Stimulated activated CD4-positive, alpha-beta T cell treated with anti-CD3 and anti-CD28 coated beads, Interleukin-1b, Interleukin-23, amount 100 ng/mL, for 4 hours (primary cell): ENCODE measurements at regions not wholly inside any gene's neighbourhood (a gene's known extent, or its start where the extent isn't known, plus 50 kb on each side); places are given as distances from the start of the nearest gene placed in this dataset.

Experiments
- DNase-seq, 2 donors: peaks; one replicate each; pipeline ENCODE4 v3.0.0-alpha.2; 2020; ENCODE audit warnings: low read depth in 2 of 2

DNA sequence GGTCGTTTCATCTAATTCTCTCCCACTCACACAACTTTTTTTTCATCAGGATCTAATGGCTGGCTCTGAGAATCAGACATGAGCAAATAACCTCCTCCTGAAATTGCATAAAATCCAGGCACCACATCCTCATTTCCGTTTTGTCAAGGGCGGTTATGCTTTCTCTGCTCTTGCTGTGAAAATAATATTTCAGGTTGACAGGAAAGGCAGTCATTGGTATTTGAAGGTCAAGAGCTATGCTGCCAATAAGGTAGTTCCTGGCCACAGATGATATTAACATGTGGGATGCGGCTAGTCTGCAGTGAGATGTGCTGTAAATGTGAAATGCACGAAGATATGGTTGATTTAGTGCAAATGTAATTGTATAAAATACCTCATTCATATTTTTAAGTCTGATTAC, 870.2 kb upstream of the TMEM132C start:
- DNase-seq = no peak

DNA sequence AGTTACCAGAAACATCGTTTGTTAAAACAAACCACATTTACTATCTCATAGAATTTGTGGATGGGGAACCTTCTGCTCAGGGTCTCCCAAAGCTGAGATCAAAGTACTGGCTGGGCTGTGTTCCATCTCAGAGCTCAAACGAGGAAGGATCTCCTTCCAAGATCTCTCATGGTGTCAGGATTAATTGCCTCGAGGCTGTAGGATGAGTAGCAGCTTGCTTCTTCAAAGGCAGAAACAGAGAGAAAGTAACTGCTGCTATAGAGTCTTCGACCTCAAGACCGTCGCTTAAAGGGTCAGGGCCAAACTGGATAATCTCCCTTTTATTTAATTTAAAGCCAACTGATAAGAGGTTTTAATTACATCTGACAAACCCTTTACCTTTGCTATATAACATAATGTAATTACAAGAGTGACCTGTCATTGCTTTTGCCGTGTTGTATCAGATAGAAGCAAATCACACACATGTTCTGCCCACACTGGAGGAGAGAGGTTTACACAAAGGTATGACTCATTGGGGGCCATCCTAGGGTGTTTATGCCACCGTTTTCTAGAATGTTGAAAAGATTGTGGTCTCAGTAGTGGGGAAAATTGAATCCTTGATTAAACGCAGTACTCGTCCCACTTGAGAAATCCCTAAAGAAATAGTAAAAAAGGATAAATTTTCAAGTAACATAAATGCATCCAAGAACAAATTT, 868.8 kb upstream of the TMEM132C start:
- no peak for DNase-seq

- no peak for DNase-seq
Observed at GRCh38 chr12:127399451-127399850, 867.5 kb upstream of the TMEM132C start.

GRCh38 chr12:127400221-127400620, 866.7 kb upstream of the TMEM132C start:
- DNase-seq = no peak

DNA sequence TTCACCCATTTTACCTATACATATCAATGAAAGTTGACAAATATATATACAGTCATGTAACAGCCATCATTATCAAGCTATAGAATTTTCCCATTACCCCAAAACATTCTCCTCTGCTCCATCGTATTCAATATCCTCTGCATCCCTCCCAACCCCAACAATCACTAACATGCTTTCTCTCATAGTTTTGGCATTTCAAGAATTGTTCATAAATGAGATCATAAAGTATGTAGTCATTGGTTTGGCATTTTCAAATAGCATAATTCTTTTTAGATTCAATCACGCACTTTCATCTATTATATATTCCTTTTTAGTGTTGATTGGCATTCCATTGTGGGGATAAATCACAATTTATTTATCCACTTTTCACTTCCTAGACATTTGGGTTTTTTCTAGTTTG, 866.0 kb upstream of the TMEM132C start:
- DNase-seq = no peak

DNA sequence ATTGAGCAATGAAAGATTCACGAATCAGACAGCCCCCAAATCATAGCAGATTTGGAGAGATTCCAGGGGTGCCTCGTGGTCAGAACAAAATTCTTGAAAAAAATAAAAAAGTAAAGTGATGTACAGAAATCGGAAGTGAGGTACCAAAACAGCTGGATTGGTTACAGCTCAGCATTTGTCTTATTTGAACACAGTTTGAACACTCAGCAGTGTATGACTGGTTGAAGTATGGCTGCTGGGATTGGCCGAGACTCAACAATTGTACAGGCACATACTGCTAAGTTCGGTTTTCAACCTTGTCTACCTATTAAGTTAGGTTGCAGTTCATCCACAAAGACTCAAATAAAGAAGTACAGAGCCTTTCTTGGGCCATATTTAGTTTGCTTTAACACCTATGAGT, 865.4 kb upstream of the TMEM132C start:
- DNase-seq = no peak

DNA sequence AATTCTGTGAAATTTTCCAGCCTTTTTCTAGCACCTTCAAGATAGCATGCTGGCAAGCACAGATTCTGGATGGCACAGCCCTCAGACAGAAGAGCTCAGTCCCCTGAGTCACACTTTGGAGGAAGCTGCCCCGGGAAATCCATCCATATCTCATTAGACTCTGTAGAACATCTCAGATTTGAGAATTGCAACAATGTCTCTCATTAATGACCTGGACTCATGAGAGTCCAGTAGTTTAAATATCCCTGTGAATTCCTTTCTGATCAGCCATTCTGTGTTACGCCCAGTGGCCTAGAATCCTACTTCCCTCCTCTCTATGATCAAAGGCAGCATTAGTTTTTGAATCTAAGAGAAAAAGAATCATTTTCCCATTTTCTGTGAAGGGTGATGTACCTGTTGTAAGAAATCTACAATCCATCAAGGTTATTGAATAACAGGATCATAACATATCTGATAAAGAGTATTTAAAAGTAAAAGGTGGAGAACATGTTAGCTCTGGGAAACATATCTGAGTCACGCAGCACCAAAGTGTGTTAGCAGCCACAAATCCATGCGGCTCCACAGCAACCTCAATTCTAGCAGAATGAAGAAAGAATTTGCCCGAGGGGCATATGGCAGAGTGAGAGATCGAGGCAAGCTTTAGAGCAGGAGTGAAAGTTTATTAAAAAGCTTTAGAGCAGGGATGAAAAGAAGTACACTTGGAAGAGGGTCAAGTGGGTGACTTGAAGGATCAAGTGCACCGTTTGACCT, 855.6 kb upstream of the TMEM132C start:
- DNase-seq = no peak

- DNase-seq = no peak
Observed at GRCh38 chr12:127411981-127412380, 855.0 kb upstream of the TMEM132C start.

GRCh38 chr12:127412866-127413265, 854.1 kb upstream of the TMEM132C start:
- DNase-seq = no peak

- no peak for DNase-seq
Observed at GRCh38 chr12:127414186-127414585, 852.8 kb upstream of the TMEM132C start.

GRCh38 chr12:127414636-127415035, 852.3 kb upstream of the TMEM132C start:
- DNase-seq = no peak

DNA sequence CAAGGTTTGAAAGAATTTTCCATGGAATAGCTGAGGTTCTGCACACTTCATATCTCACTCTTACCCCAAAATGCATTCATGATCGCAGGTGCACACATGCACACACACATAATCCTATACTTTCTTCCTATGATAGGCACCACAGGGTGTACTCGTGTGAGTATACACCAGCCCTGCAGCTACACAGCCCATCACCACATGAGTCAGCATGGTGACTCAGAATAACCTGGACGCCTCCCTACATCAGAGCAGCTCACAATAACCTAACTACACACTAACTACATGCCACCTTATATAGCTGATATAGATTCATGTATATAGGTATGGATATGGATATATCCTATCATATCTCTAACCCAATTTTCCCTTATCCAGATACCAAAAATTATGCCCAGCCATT, 850.2 kb upstream of the TMEM132C start:
- DNase-seq = no peak

- DNase-seq = no peak
Observed at GRCh38 chr12:127419111-127419510, 847.9 kb upstream of the TMEM132C start.

DNA sequence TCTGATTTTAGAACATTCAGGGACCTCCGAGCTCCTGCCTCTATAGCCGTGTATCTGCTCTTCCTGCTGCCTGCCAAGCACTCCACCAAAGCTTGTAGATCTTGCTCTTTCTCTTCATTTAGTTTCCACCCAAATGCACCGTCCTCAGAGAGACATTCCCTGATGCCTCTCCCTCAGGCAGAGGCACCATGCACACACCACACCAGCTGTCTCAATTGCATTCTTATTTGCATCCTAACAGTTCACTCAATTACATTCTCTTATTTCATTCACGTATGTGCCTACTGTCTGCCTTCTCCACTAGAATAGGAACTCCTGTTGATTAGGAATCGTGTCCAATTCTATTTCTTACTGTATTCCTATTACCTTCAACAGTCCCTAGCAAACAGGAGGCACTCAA, 845.4 kb upstream of the TMEM132C start:
- DNase-seq = no peak

DNA sequence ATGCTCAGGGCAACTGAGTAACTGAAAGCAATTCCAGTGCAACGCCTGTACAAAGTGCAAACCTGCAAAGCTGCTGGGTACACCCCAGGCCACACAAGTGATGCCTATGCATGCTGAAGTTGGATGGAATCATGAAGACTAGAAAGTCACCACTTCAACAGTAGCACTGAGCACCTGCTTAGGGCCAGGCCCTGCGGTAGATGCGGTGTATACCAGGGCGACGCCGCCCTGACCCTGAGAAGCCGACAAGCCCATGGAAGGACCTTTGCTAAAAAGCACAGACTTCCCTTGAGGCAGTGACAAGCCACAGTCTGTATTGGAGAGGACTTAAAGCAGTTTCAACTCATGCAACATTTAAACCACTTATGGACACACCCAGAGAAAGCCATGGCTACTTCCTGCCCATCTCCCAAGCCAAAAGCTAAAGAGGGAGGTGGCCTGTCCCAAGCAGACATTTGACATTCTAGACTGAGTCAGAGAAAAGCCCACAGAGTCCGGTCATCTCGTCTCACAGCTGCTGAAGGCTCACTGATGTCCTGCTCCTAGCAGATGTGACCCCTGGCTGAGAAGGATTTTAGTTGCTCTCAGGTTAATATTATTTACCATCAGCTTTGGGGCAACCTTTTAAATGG, 843.9 kb upstream of the TMEM132C start:
- DNase-seq = no peak

DNA sequence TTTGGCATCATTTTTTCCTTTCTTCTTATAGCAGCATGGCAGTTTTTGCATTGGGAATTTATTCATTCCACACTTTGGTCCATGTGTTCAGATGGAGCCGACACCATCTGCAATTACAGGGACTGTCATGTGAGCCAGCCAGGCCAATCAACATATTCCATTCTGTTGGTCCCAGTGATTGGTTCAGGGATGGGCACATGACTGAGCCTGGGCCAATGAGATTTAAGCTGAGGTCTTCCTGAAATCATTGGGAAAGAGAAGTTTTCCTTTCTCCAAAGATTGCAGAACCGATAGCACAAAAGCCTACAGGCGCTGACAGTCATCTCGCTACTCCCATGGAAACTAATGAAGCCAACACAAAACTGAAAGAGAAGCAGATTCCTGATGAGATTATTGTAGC, 841.5 kb upstream of the TMEM132C start:
- DNase-seq = no peak

GRCh38 chr12:127428420-127428819, 838.5 kb upstream of the TMEM132C start:
- DNase-seq = no peak

- DNase-seq = no peak
Observed at GRCh38 chr12:127429551-127430285, 837.3 kb upstream of the TMEM132C start.

DNA sequence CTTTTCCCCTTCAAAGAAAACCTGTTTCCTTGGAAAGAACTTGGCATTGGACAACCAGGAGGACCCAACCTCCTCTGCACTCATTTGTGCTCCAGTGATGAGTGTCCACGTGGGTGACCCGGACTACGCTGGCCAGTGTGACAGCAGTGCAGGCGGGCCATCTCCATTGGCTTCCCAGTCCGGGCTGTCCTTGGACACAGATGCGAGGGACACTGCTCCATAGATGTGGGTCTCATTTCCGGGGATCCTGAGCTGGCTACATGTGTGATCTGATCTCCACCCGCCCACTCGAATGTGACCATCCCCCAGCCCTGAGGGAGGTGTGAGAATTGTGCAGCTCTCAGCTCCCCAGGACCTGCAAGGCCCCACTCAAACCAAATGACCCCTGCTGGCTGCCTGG, 836.6 kb upstream of the TMEM132C start:
- DNase-seq = no peak

DNA sequence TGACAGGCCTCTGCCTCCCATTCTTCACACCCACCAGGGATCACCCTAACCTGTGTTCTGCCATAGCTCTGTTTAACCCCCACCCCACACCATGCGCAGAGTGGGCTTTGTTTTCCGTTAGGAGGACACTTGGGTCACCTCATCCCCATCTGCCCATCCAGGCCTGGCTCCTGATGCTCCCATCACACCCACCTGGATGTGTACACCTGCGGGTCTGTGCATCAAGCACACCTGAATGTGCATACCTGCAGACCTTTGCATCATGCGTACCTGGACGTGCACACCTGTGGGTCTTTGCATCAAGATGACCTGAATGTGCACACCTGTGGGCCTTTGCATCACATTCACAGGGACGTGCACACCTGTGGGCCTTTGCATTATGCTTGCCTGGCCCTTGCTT, 835.8 kb upstream of the TMEM132C start:
- DNase-seq = no peak

- DNase-seq = no peak
Observed at GRCh38 chr12:127431594-127431993, 835.4 kb upstream of the TMEM132C start.

DNA sequence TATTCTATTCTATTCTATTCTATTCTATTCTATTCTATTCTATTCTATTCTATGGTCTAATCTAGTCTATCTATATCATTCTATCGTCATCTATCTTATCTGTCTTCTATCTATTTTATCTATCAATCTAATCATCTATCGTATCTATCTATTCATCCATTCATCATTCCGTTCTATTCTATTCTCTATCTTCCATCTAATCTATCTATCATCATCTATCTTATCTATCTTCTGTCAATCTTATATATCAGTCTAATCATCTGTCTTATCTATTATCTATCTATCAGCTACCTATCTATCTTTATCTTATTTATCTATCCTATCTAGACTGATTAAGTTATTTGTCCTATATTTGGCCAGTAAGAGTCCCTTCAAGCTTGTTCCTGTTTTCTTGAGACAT, 831.5 kb upstream of the TMEM132C start:
- no peak for DNase-seq
